Ascending aorta (tissue), 2 donors: ENCODE measurements at regions not wholly inside any gene's neighbourhood (a gene's known extent, or its start where the extent isn't known, plus 50 kb on each side); places are given as distances from the start of the nearest gene placed in this dataset.
"Not testable (repeated sequence)": the region's sequence is repeated elsewhere in the genome, so short reads cannot be mapped to it uniquely, and the experiment has no call there.

Experiments used
- DNase-seq, 2 donors: peaks; one replicate each; pipeline ENCODE4 v3.0.0-alpha.2; 2019; ENCODE audit warnings: low spot score in 2 of 2
- H3K27ac ChIP-seq, 2 donors: fragments of 200-600 bp; sonication (generic); one replicate each; pipeline ENCODE4 v1.5.1; 2016 to 2017; ENCODE audit warnings: mild to moderate bottlenecking in 1 of 2
- H3K27me3 ChIP-seq: fragments of 200-600 bp; sonication (generic); one replicate; pipeline ENCODE4 v1.5.1; 2017
- H3K36me3 ChIP-seq, 2 donors: fragments of 200-600 bp; sonication (generic); one replicate each; pipeline ENCODE4 v1.5.1; 2016
- H3K4me1 ChIP-seq, 2 donors: fragments of 200-600 bp; sonication (generic); one replicate each; pipeline ENCODE4 v1.5.1; 2016 to 2017; ENCODE audit warnings: mild to moderate bottlenecking in 1 of 2
- H3K4me3 ChIP-seq, 2 donors: fragments of 200-600 bp; sonication (generic); one replicate each; pipeline ENCODE4 v1.5.1; 2016 to 2017; ENCODE audit warnings: mild to moderate bottlenecking in 1 of 2
- H3K9me3 ChIP-seq, 2 donors: fragments of 200-600 bp; sonication (generic); one replicate each; pipeline ENCODE4 v1.5.1; 2016
- intact Hi-C: fragments of 100-400 bp; cut with DNase I; formaldehyde crosslinking; loops from one replicate; pipeline ENCODE4 v1.15.1; 2023
- TF ChIP-seq, protein P1 (sequence below), 3 experiments: fragments of 200-600 bp in 2 of 3; fragments of 450-650 bp in 1 of 3; sonication (generic) in 2 of 3; IDR thresholded peaks; one replicate each; pipeline ENCODE4 v1.5.1; 2016 to 2019; ENCODE audit warnings: antibody characterized with exemption in 3 of 3, mild to moderate bottlenecking in 1 of 3, moderate library complexity in 1 of 3

GRCh38 chr5:8553364-8553763 is 684.4 kb downstream of the MTRR start:
- Histone ChIP-seq H3K27ac (no peak overlapping the region), H3K4me1 (no peaks in the 10 kb centered on the region), H3K36me3 (no peaks in the 10 kb centered on the region), H3K27me3 (no peaks in the 10 kb centered on the region), H3K4me3 (no peak overlapping the region), H3K9me3 (peaks cover 0 to 15% of the 10 kb centered on the region in 2 donors)
- no peak for DNase-seq
- intact Hi-C loops, result no loop called here
- TF ChIP-seq, protein P1, sequence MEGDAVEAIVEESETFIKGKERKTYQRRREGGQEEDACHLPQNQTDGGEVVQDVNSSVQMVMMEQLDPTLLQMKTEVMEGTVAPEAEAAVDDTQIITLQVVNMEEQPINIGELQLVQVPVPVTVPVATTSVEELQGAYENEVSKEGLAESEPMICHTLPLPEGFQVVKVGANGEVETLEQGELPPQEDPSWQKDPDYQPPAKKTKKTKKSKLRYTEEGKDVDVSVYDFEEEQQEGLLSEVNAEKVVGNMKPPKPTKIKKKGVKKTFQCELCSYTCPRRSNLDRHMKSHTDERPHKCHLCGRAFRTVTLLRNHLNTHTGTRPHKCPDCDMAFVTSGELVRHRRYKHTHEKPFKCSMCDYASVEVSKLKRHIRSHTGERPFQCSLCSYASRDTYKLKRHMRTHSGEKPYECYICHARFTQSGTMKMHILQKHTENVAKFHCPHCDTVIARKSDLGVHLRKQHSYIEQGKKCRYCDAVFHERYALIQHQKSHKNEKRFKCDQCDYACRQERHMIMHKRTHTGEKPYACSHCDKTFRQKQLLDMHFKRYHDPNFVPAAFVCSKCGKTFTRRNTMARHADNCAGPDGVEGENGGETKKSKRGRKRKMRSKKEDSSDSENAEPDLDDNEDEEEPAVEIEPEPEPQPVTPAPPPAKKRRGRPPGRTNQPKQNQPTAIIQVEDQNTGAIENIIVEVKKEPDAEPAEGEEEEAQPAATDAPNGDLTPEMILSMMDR (IDR thresholded peaks at IDR 0.05), result no peak

DNA sequence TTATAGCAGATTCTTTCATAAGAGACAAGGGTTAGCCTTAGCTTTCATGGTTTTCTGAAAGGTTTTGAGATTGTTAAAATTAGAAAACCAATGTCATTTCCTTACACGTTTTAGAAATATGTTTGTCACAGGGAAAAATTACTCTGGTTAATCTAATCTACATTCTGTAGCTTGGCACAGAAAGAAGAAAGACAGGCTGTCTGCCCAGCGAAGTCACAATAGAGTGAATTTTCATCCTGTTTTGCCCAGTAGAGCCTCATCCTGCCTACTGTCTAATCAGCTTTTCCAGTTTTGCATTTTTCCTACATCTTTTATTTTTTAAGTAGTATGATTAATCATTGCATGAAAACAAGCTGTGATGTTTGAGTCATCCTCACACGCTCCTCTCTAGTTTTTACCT is 688.8 kb downstream of the MTRR start:
- no peak for DNase-seq
- intact Hi-C loops, result no loop called here

GRCh38 chr5:8560776-8561175 is 691.8 kb downstream of the MTRR start:
- Histone ChIP-seq H3K9me3 (peaks cover 0 to 2% of the 10 kb centered on the region in 2 donors), H3K4me3 (no peak overlapping the region), H3K4me1 (no peaks in the 10 kb centered on the region), H3K36me3 (no peaks in the 10 kb centered on the region), H3K27me3 (no peaks in the 10 kb centered on the region), H3K27ac (no peak overlapping the region)
- intact Hi-C loops, result no loop called here
- TF ChIP-seq, protein P1 (IDR thresholded peaks at IDR 0.05), result no peak
- no peak for DNase-seq

More for the DNA sequence above, 688.8 kb downstream of the MTRR start:
- TF ChIP-seq, protein P1 (IDR thresholded peaks at IDR 0.05), result no peak
- no peaks in the 10 kb centered on the region for H3K27me3 ChIP-seq
- H3K9me3 ChIP-seq, result peaks cover 0 to 15% of the 10 kb centered on the region in 2 donors
- H3K4me3 ChIP-seq, result no peak overlapping the region
- no peaks in the 10 kb centered on the region for H3K4me1 ChIP-seq
- no peaks in the 10 kb centered on the region for H3K36me3 ChIP-seq
- H3K27ac ChIP-seq, result no peak overlapping the region

GRCh38 chr5:8561224-8561840 is 692.4 kb downstream of the MTRR start:
- no peak for DNase-seq
- TF ChIP-seq, protein P1 (IDR thresholded peaks at IDR 0.05), result no peak
- Histone ChIP-seq H3K27me3 (no peaks in the 10 kb centered on the region), H3K27ac (no peak overlapping the region), H3K9me3 (no peaks in the 10 kb centered on the region), H3K36me3 (no peaks in the 10 kb centered on the region), H3K4me3 (no peak overlapping the region), H3K4me1 (no peaks in the 10 kb centered on the region)
- intact Hi-C loops, result no loop called here

GRCh38 chr5:8561854-8562253 is 692.9 kb downstream of the MTRR start:
- H3K27ac ChIP-seq, result no peak overlapping the region
- TF ChIP-seq, protein P1 (IDR thresholded peaks at IDR 0.05), result no peak
- DNase-seq, result no peak
- H3K4me3 ChIP-seq, result no peak overlapping the region
- intact Hi-C loops, result no loop called here
- H3K36me3 ChIP-seq, result no peaks in the 10 kb centered on the region
- H3K27me3 ChIP-seq, result no peaks in the 10 kb centered on the region
- H3K4me1 ChIP-seq, result no peaks in the 10 kb centered on the region
- no peaks in the 10 kb centered on the region for H3K9me3 ChIP-seq

DNA sequence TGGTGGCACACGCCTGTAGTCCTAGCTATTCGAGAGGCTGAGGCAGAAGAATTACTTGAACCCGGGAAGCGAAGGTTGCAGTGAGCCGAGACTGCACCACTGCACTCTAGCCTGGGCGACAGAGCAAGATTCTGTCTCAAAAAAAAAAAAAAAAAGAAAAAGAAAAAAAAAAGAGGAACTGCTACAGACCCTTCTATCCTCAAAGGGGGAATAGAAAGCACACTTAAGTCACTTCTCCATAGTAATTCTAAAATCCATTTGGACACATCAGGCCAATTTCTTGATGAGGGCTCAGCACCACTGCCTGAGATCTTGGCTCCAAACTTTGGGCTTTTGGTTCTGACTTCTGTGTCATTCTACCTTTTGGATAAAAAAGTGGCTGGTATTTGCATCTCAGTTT is 694.6 kb downstream of the MTRR start:
- H3K27me3 ChIP-seq, DNase-seq, H3K27ac ChIP-seq, H3K36me3 ChIP-seq, H3K4me1 ChIP-seq, intact Hi-C loops, H3K4me3 ChIP-seq, H3K9me3 ChIP-seq: not testable (repeated sequence)
